8988T (cell line): ENCODE measurements at regions not wholly inside any gene's neighbourhood (a gene's known extent, or its start where the extent isn't known, plus 50 kb on each side); places are given as distances from the start of the nearest gene placed in this dataset.

Experiments
- DNase-seq: peaks from one replicate; pipeline ENCODE4 v3.0.0; 2011

DNA sequence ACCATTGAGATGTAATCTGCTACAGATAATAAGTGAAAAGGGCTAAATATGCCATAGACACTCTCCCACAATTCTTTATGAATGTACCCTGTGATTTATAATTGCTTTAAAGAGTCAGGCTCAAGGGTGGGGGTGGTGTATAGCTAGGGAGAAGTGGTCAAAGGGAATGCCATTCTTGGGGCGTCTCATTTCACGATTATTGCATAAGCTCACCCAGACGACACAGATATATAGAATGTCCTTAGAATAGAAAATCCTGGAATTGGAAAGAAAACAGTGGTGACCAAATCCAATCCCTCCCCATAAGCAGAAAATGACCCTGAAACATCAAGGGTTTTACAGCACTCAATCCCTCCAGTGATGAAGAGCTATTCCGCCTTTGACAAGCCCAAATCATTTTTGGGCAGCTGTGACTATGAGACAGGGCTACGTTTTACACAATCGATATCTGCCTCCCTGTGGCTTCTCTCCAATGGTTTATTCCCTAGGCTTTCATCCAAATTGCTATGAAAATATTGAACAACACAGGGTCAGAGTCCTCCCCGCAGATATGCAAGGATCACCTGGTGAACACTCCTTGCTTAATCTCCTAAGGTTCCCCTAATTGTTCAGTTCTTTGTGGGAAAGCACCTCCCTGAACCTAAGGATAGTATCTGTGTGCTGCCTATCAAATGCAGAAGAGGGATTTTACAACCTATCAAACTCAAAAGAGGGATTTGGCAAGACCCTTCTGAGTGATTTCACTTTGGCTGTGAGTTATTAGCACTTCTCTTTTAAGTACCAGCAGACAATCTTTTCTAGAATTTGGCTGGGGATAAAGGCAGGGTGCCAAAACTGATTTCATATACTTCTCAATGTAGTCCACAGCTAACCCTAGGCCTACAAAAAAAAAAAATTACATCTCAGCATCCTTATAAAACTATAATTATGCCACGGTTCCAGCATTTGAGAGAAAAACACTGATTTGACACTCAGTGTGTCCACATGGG is 144.9 kb upstream of the CDH6 start:
- DNase-seq, result no peak

DNA sequence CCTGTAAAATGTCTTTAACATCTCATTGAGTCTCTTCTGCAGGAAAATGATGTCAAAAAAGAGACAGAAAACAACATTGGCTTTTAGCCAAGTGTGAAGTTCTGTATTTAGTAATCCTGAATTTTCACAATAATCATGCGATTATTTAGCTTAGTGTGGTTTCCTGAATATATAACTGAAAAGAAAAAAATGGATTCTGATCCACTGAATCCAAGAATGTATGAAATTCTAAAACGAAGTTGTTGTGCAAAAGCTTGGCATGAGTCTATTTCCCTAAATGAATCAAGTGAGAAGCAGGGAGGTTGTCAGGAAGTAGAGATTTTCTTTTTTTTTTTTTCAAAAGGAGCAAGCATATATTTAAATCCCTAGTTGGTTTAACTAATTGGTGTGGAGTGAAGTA is 145.9 kb upstream of the CDH6 start:
- DNase-seq, result no peak

DNA sequence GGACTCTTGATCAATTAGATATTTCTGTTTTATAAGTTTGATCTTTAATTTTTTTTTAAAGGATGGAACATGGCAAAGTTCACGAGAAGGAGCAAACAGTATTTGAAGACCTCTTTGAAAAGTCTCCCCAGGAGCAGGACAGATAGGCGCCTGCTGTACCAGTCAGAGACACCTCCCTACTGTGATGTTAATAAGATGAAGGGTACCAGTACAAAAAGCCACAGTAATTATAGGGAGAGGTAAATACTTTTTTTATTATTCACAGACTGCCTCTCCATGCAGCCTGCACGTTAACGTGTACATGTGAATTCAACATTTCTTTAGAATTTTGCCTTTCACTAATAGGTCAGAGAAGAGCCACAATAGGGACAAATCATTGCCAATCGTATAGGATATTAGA is 146.5 kb upstream of the CDH6 start:
- no peak for DNase-seq

GRCh38 chr5:31036411-31036810 is 157.1 kb upstream of the CDH6 start:
- DNase-seq, result no peak

GRCh38 chr5:31033295-31033694 is 160.2 kb upstream of the CDH6 start:
- DNase-seq, result no peak

- DNase-seq, result no peak
Measured at GRCh38 chr5:31029925-31030324, 163.6 kb upstream of the CDH6 start.

DNA sequence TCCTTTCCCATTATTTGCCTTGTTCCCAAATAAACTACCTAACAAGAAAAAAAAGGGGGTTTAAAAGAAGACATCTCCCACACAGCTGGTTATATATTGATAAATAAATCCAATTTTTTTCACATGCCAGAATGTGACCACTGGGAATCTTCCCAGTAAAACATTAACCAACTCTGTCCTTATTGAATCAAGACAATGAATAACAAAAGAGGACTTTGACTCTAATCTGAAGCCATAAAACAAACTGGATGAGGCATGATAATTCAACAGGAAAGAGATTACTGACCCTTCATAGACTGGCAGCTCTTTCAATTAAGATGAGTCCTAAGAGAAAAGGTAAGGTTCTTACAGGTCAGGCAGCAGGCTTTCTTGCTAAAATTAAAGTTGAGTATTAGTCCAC is 165.8 kb upstream of the CDH6 start:
- DNase-seq, result no peak

DNA sequence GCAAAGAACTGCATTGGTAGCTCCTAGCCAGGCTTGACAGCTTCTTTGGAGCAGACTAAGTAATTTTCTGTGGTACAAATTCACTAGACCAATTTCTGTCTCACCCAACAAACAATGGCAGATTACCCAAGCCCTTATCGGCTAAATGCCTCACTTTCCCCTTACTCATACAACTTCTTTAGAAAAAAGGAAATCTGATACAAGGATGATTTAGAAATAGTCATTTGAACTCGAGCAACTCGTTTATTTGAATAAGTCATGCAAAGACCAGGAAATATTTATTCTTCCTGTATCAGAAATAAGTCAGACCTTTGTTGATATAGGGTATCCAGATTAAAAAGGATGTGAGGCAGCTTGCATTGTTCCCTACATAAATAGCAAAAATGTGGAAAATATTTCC is 170.4 kb upstream of the CDH6 start:
- DNase-seq, result no peak

GRCh38 chr5:31021181-31021624 is 172.3 kb upstream of the CDH6 start:
- DNase-seq, result no peak

- no peak for DNase-seq
Measured at GRCh38 chr5:31008231-31008630, 185.3 kb upstream of the CDH6 start.

- DNase-seq, result no peak
Measured at GRCh38 chr5:31007672-31008071, 185.8 kb upstream of the CDH6 start.

DNA sequence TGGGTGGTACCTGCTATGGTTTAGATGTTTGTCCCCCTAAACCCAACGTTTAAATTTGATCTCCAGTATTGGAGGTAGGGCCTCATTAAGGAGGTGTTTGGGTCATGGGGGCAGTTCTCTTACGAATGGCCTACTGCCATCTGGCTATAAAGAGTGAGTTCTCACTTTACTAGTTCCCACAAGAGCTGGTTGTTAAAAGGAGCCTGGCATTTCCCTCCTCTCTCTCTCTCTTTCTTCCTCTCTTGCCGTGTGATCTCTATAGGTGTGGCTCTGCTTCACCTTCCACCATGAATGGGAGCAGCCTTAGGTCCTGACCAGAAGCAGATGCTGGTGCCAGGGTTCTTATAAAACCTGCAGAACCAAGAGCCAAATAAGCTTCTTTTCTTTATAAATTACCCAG is 193.2 kb upstream of the CDH6 start:
- DNase-seq, result no peak

GRCh38 chr5:30997681-30998080 is 195.8 kb upstream of the CDH6 start:
- no peak for DNase-seq

GRCh38 chr5:30994902-30995301 is 198.6 kb upstream of the CDH6 start:
- no peak for DNase-seq

DNA sequence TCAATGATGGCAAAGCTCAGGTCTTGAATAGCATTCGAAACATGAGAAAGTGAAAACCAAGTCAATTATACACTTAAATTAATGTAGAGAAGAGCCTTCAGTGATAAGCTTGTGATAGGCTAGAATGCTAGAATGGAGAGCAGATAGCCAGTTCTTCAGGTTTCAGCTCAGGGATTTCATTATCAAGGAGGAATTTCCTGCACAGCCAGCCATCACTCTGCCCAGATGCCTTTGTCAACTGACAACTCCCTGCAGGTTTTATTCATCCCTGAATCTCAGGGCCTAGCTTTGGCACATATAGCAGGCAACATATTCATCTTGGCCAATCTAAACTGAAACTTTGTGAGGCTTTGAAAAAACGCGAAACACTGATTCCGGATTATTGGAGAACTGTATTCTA is 199.3 kb upstream of the CDH6 start:
- DNase-seq, result no peak

DNA sequence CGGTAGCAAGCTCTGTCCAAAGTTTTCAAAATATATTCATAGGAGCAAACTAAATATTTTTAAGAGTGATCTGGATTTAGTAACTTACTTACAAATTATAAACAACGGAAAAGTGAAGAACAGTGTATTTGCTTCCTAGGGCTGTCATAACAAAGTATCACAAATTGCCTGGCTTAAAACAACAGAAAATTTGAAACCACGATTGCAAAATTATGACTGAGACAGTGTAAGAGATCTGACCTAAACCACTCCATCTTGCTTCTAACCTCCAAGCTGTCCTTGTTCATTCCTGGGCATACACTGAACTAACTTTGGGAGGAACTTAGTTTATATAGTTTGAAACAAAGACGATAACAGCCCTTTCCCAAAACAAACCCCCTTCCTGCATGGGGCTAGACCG is 202.0 kb upstream of the CDH6 start:
- DNase-seq, result no peak

DNA sequence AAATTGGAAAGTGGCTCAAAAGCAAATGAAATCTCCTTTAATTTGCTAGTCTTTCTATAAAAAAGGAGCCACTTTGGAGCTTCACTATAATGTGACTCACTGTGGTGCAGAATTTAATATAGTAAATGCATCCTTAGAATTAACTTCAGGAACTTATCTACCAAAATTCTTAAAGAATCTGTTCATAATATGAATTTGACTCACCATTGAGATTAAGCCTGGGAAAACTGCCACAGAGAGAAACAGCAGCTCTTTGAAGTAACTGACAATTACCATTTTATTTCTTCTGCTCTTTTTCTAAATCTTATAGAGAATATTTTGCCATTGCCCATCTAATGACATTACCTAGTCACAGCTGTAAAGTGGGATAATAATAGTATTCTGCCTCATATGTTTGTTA is 211.9 kb upstream of the CDH6 start:
- DNase-seq, result no peak

DNA sequence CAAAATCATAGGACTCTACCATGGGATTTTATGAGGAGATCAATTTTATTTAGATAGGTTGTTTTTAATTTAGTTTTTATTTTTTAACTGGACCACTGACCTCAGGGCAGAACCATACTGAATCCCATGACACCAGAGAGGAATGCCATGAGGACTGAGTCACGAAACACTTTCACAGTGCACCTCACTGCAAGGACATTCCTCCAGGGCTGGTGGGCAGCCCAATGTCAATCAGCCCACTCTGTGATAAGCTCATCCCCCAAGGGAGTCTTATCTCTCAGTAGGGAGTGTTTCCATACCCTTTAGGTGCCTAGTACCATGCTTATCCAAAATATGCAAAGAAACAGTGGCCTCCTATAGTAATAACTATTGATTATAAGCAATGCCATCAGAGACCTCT is 224.5 kb upstream of the CDH6 start:
- no peak for DNase-seq

DNA sequence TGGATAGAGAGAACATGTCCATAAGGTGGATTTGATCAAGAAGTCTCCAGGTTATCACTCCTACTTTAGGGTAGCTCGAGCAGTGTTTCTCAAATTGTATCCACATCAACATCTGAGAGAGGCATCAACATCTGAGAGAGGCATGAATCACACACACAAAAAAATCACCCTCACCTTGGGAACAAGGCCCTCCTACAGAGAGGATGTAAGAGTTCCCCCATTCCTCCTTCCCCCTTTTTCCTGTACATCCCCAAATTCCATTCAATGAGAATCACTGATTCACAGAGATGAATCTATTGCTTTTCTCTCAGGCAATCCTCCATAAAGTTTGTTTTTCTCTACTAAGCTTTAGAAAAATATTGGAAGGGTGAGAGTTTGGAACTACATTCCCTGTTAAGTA is 233.4 kb upstream of the CDH6 start:
- no peak for DNase-seq

DNA sequence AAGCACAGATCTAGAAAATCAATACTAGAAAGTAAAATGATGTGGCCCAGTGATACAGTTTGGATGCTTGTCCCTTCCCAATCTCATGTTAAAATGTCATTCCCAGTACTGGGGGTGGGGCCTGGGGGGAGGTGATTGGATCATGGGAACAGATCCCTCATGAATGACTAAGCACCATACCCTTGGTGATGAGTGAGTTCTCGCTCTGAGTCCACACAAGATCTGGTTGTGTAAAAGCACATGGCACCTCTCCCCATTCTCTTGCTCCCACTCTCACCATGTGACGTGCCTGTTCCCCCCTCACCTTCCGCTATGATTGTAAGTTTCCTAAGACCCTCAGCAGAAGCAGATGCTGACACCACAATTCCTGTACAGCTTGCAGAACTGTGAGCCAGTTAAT is 234.2 kb upstream of the CDH6 start:
- DNase-seq, result no peak

DNA sequence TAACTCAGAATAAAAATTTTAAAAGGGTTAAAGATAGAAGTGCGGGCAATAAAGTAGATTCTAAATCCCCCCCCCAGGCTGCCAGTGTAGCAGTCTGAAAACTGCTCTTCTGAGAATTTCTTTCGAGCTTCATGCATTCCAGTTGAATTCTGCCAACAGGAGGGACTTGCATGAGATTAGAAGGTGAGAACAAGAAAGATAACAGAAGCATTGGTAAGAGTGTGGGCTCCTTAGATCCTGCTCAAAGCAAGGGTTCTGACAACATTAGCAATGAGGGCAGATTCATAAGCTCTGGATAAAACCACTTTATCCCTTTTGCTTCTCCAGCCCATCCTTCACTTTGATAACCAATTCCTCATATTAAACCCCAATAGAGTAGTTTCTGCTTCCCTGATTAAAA is 235.9 kb upstream of the CDH6 start:
- no peak for DNase-seq

DNA sequence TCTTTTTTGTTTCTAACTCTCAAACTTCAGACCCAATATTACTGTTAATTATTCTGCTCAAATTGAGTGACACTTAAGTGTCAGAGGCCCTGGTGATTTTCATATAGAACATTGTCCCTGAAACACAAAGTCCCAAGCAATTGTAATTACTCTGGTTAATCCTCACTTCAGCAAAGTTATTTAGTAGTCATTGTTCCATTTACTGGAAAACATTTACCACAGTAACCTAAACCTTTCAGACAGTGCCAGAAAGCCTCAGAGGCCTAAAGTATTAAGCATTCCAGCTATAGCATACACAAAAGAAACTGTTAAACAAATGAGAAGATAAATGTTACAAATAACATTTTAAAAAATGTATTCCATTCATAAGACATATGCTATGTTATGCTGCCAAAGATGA is 237.2 kb upstream of the CDH6 start:
- DNase-seq, result no peak

- DNase-seq, result no peak
Measured at GRCh38 chr5:30937070-30937469, 256.4 kb upstream of the CDH6 start.

- DNase-seq, result no peak
Measured at GRCh38 chr5:30933599-30933998, 259.9 kb upstream of the CDH6 start.
